HCT116 (cell line): ENCODE measurements at regions not wholly inside any gene's neighbourhood (a gene's known extent, or its start where the extent isn't known, plus 50 kb on each side); places are given as distances from the start of the nearest gene placed in this dataset.

Source experiments
- ATAC-seq: fragments of 200-7000 bp; cut with Tn5 transposase; 2 replicates; pipeline ENCODE4 v1.9.1; 2020; ENCODE audit warnings: mild to moderate bottlenecking, moderate library complexity
- BruUV-seq: library from RNA; stranded (reverse); fragments of 400-500 nt; replicated peaks from 2 replicates; lab custom pipeline; 2021; lab: Mats Ljungman, UMichigan
- CTCF ChIA-PET: fragments of 300-600 bp; sonication (Branson Sonifier 250); formaldehyde crosslinking; loops from one replicate; lab custom pipeline; 2021; ENCODE audit warnings: antibody characterized with exemption; lab: Charles Lee
- POLR2A ChIA-PET: fragments of 300-600, 350-600 bp; sonication (Branson Sonifier 250); formaldehyde crosslinking; loops from one replicate; lab custom pipeline; 2021; ENCODE audit warnings: antibody characterized with exemption; lab: Charles Lee
- RAD21 ChIA-PET, 2 experiments: fragments of 300-600 bp; sonication (Branson Sonifier 250); formaldehyde crosslinking; loops; one replicate each; lab custom pipeline; 2023; ENCODE audit warnings: low total read pairs in 2 of 2; ENCODE audit not compliant: uncharacterized antibody in 2 of 2, unreplicated experiment in 2 of 2, low non-redundant PET in 1 of 2; lab: Charles Lee
- DNase-seq: peaks from one replicate; pipeline ENCODE4 v3.0.0-alpha.2; 2010; ENCODE audit warnings: low read depth, low spot score
- H2AFZ ChIP-seq: fragments of 200-600 bp; shearing (Covaris generic), sonication (generic); 2 replicates; pipeline ENCODE4 v1.6.1; 2017; ENCODE audit warnings: low read depth, mixed run types, mixed read lengths, antibody characterized with exemption, low read length; ENCODE audit not compliant: poor library complexity, severe bottlenecking
- H3K27ac ChIP-seq: 2 replicates; pipeline ENCODE4 v1.5.1; 2012; ENCODE audit warnings: low read depth, low read length
- H3K27me3 ChIP-seq: fragments of 200-600 bp; sonication (generic); 2 replicates; pipeline ENCODE4 v1.6.1; 2016; ENCODE audit warnings: mixed run types, low read length, mixed read lengths; ENCODE audit not compliant: insufficient read depth
- H3K36me3 ChIP-seq, 2 experiments: fragments of 200-500 bp in 1 of 2; fragments of 200-600 bp in 1 of 2; sonication (Bioruptor generic) in 1 of 2; sonication (generic) in 1 of 2; 2 replicates each; pipeline versions ENCODE4 v1.5.1 to v1.6.1; 2014 to 2016; ENCODE audit warnings: low read length in 2 of 2, inconsistent platforms in 1 of 2, mixed read lengths in 1 of 2, mixed run types in 1 of 2; ENCODE audit not compliant: insufficient read depth in 2 of 2, control insufficient read depth in 1 of 2
- H3K4me1 ChIP-seq, 2 experiments: fragments of 200-600 bp in 1 of 2; sonication (generic) in 1 of 2; 2 replicates each; pipeline versions ENCODE4 v1.5.1 to v1.6.1; 2012 to 2017; ENCODE audit warnings: low read length in 2 of 2, inconsistent platforms in 1 of 2, mild to moderate bottlenecking in 1 of 2, mixed read lengths in 1 of 2, mixed run types in 1 of 2, moderate library complexity in 1 of 2; ENCODE audit not compliant: insufficient read depth in 2 of 2, control insufficient read depth in 1 of 2
- H3K4me2 ChIP-seq: fragments of 200-600 bp; sonication (generic); 2 replicates; pipeline ENCODE4 v1.6.1; 2017; ENCODE audit warnings: mixed run types, low read length, mixed read lengths
- H3K4me3 ChIP-seq, 2 experiments: fragments of 200-600 bp in 1 of 2; sonication (generic) in 1 of 2; replicated peaks in 1 of 2; 2 replicates each; pipeline ENCODE4 v1.5.1; 2011 to 2016; ENCODE audit warnings: low read length in 2 of 2, control low read depth in 1 of 2, low read depth in 1 of 2, mild to moderate bottlenecking in 1 of 2, mixed read lengths in 1 of 2, mixed run types in 1 of 2
- H3K79me2 ChIP-seq: fragments of 200-600 bp; sonication (generic); 2 replicates; pipeline ENCODE4 v1.6.1; 2017; ENCODE audit warnings: mild to moderate bottlenecking, mixed run types, low read length, moderate library complexity, mixed read lengths; ENCODE audit not compliant: insufficient read depth
- H3K9ac ChIP-seq: fragments of 200-600 bp; sonication (generic); 2 replicates; pipeline ENCODE4 v1.6.1; 2016; ENCODE audit warnings: low read length, mixed read lengths
- H3K9me2 ChIP-seq: fragments of 200-600 bp; sonication (generic), shearing (Covaris generic); 2 replicates; pipeline ENCODE4 v1.6.1; 2017; ENCODE audit warnings: mixed run types, mild to moderate bottlenecking, moderate library complexity; ENCODE audit not compliant: insufficient read depth
- H3K9me3 ChIP-seq, 2 experiments: fragments of 200-500 bp in 1 of 2; fragments of 200-600 bp in 1 of 2; sonication (Bioruptor generic) in 1 of 2; sonication (generic) in 1 of 2; 2 replicates each; pipeline ENCODE4 v1.6.1; 2014 to 2017; ENCODE audit warnings: low read length in 2 of 2, mixed read lengths in 2 of 2, inconsistent platforms in 1 of 2, low read depth in 1 of 2, mild to moderate bottlenecking in 1 of 2, mixed run types in 1 of 2, moderate library complexity in 1 of 2; ENCODE audit not compliant: control insufficient read depth in 1 of 2, insufficient read depth in 1 of 2
- H4K20me1 ChIP-seq: fragments of 200-600 bp; sonication (generic), shearing (Covaris generic); 2 replicates; pipeline ENCODE4 v1.6.1; 2017; ENCODE audit warnings: mixed run types, mild to moderate bottlenecking, moderate library complexity; ENCODE audit not compliant: insufficient read depth
- ATF3 ChIP-seq: IDR thresholded peaks from 2 replicates; pipeline ENCODE4 v1.6.1; 2012
- CBX3 ChIP-seq: IDR thresholded peaks from 2 replicates; pipeline ENCODE4 v1.6.1; 2012; ENCODE audit warnings: low read depth
- CEBPB ChIP-seq: IDR thresholded peaks from 2 replicates; pipeline ENCODE4 v1.6.1; 2012; ENCODE audit warnings: low read depth
- EGR1 ChIP-seq: IDR thresholded peaks from 2 replicates; pipeline ENCODE4 v1.6.1; 2012; ENCODE audit warnings: low read depth
- FOSL1 ChIP-seq: IDR thresholded peaks from 2 replicates; pipeline ENCODE4 v1.6.1; 2012; ENCODE audit warnings: low read depth
- JUND ChIP-seq: IDR thresholded peaks from 2 replicates; pipeline ENCODE4 v1.6.1; 2012
- POLR2A ChIP-seq: IDR thresholded peaks from 2 replicates; pipeline ENCODE4 v1.7.0; 2011; ENCODE audit warnings: borderline replicate concordance; ENCODE audit not compliant: insufficient read depth, insufficient read length; ENCODE audit errors: extremely low read depth
- RAD21 ChIP-seq: IDR thresholded peaks from 2 replicates; pipeline ENCODE4 v1.6.1; 2012; ENCODE audit warnings: low read depth, mild to moderate bottlenecking
- SIN3A ChIP-seq: IDR thresholded peaks from 2 replicates; pipeline ENCODE4 v1.6.1; 2012; ENCODE audit warnings: low read depth
- SRF ChIP-seq: IDR thresholded peaks from 2 replicates; pipeline ENCODE4 v1.6.1; 2012; ENCODE audit warnings: low read depth
- ZBTB33 ChIP-seq: IDR thresholded peaks from 2 replicates; pipeline ENCODE4 v1.6.1; 2011; ENCODE audit warnings: mild to moderate bottlenecking, low read length, moderate library complexity; ENCODE audit not compliant: insufficient replicate concordance; ENCODE audit errors: extremely low read depth
- intact Hi-C: fragments of 100-400 bp; cut with micrococcal nuclease; formaldehyde crosslinking; loops from 2 replicates; pipeline ENCODE4 v1.10.0; 2022

GRCh38 chr16:80025236-80025635, 424.7 kb upstream of the MAF start (continued):
- TF ChIP-seq ATF3 (no peak), EGR1 (no peak), JUND (no peak), SIN3A (no peak), RAD21 (no peak)
- TF ChIP-seq, all 23 proteins: peak for 0

DNA sequence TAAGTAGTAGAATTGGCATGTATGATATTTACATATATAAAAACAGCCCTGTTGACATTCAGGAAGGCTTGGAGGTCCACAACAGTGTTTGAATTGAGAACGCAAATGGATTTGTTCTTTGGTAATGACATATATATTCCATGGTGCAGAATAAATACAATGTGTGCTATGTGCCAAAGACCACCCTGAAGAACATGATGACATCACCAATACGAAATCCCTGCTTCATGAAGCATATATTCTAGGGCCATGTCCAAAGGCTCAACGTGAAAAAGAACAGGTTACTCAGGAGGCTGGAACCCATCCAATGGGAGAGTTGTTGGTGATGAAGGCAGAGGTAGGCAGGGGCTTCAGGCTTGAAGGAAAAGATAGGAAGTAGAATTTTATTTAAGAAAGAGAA, 423.9 kb upstream of the MAF start:
- no peak overlapping the region for H2AFZ ChIP-seq
- H3K4me2 ChIP-seq: no peak overlapping the region
- ChIA-PET RAD21 (no interaction called here), CTCF (no interaction called here), POLR2A (no interaction called here)
- H3K4me1 ChIP-seq: no peaks in the 10 kb centered on the region
- BruUV-seq: no TSS peak
- no peak overlapping the region for H3K4me3 ChIP-seq
- ATAC-seq (no peak), DNase-seq (no peak)
- TF ChIP-seq SRF: no peak
- TF ChIP-seq POLR2A: no peak
- no peak for TF ChIP-seq EGR1
- no peak for TF ChIP-seq ATF3
- no peak for TF ChIP-seq ZBTB33
- no peak for TF ChIP-seq CEBPB
- TF ChIP-seq FOSL1: no peak
- TF ChIP-seq JUND: no peak
- no peak for TF ChIP-seq CBX3
- no peak overlapping the region for H3K9ac ChIP-seq
- no peaks in the 10 kb centered on the region for H3K9me2 ChIP-seq
- no peaks in the 10 kb centered on the region for H3K36me3 ChIP-seq
- intact Hi-C loops: no loop called here
- H4K20me1 ChIP-seq: no peaks in the 10 kb centered on the region
- H3K27me3 ChIP-seq: no peaks in the 10 kb centered on the region
- H3K79me2 ChIP-seq: no peaks in the 10 kb centered on the region
- H3K27ac ChIP-seq: no peak overlapping the region
- H3K9me3 ChIP-seq: peaks cover 30 to 64% of the 10 kb centered on the region in 2 experiments; a peak in 2 of 4 replicates
